HEK293T (cell line): ENCODE measurements at regions not wholly inside any gene's neighbourhood (a gene's known extent, or its start where the extent isn't known, plus 50 kb on each side); places are given as distances from the start of the nearest gene placed in this dataset.

Source experiments
- CTCF ChIA-PET: fragments of 350-600 bp; formaldehyde crosslinking; extraction: SDS; loops from one replicate; lab custom pipeline; 2021; ENCODE audit warnings: antibody characterized with exemption, inconsistent platforms; lab: Yijun Ruan, JAX
- POLR2A ChIA-PET: fragments of 350-600 bp; formaldehyde crosslinking; extraction: SDS; loops from one replicate; lab custom pipeline; 2020; ENCODE audit warnings: antibody characterized with exemption, inconsistent platforms; lab: Yijun Ruan, JAX
- DNase-seq: peaks from one replicate; pipeline ENCODE4 v3.0.0; 2012; ENCODE audit warnings: mixed read lengths; ENCODE audit errors: extremely low spot score
- ARNT ChIP-seq: fragments of 450-650 bp; IDR thresholded peaks from 2 replicates; pipeline ENCODE4 v1.6.1; 2017; ENCODE audit warnings: mild to moderate bottlenecking
- BHLHE40 ChIP-seq: fragments of 450-650 bp; IDR thresholded peaks from 2 replicates; pipeline ENCODE4 v1.6.1; 2016; ENCODE audit warnings: mild to moderate bottlenecking, moderate library complexity, borderline replicate concordance
- CTBP1 ChIP-seq: fragments of 450-650 bp; IDR thresholded peaks from 2 replicates; pipeline ENCODE4 v1.6.1; 2016; ENCODE audit warnings: borderline replicate concordance
- ELF4 ChIP-seq: fragments of 450-650 bp; IDR thresholded peaks from 2 replicates; pipeline ENCODE4 v1.6.1; 2017; ENCODE audit warnings: antibody characterized with exemption
- FOXA1 ChIP-seq: fragments of 450-650 bp; IDR thresholded peaks from 2 replicates; pipeline ENCODE4 v1.6.1; 2016; ENCODE audit warnings: mild to moderate bottlenecking
- FOXK2 ChIP-seq: fragments of 450-650 bp; IDR thresholded peaks from 2 replicates; pipeline ENCODE4 v1.6.1; 2016; ENCODE audit warnings: mild to moderate bottlenecking
- FOXM1 ChIP-seq: fragments of 450-650 bp; IDR thresholded peaks from 2 replicates; pipeline ENCODE4 v1.6.1; 2017; ENCODE audit warnings: mild to moderate bottlenecking, borderline replicate concordance
- HDGF ChIP-seq: fragments of 450-650 bp; IDR thresholded peaks from 2 replicates; pipeline ENCODE4 v1.6.1; 2017; ENCODE audit warnings: antibody characterized with exemption, borderline replicate concordance
- L3MBTL2 ChIP-seq: fragments of 450-650 bp; conservative IDR thresholded peaks from 2 replicates; pipeline ENCODE4 v1.6.1; 2016; ENCODE audit warnings: mild to moderate bottlenecking
- LEF1 ChIP-seq: fragments of 450-650 bp; IDR thresholded peaks from 2 replicates; pipeline ENCODE4 v1.6.1; 2017; ENCODE audit warnings: mild to moderate bottlenecking, borderline replicate concordance
- NFRKB ChIP-seq: fragments of 450-650 bp; IDR thresholded peaks from 2 replicates; pipeline ENCODE4 v1.6.1; 2016; ENCODE audit warnings: mild to moderate bottlenecking, moderate library complexity
- SP1 ChIP-seq: fragments of 450-650 bp; IDR thresholded peaks from 2 replicates; pipeline ENCODE4 v1.6.1; 2017
- SUZ12 ChIP-seq: fragments of 450-650 bp; IDR thresholded peaks from 2 replicates; pipeline ENCODE4 v1.6.1; 2016; ENCODE audit warnings: mild to moderate bottlenecking
- TARDBP ChIP-seq: fragments of 450-650 bp; IDR thresholded peaks from 2 replicates; pipeline ENCODE4 v1.6.1; 2016
- ZNF384 ChIP-seq: fragments of 450-650 bp; IDR thresholded peaks from 2 replicates; pipeline ENCODE4 v1.6.1; 2016
- TF ChIP-seq, protein P1 (sequence below): fragments of 450-650 bp; IDR thresholded peaks from 2 replicates; pipeline ENCODE4 v1.6.1; 2016

DNA sequence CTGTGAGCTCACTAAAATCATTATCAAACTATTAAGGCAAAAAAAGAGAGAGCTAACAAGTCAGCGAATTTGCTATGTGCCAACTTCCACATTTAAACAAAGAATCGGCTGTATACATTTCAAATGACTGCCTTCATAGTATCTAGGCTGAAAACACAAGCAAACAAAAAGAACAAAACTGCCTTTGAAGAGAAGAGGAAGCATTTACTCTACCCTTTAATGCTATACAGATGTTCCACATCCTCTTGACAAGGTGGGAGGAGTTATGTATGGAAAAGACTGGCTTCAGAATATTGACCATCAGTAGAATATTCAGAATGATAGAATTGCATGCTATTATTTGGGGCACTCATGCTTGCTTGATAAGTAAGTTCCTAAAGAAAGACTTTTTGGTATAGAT is 741.7 kb downstream of the PLCL1 start:
- no peak for DNase-seq

DNA sequence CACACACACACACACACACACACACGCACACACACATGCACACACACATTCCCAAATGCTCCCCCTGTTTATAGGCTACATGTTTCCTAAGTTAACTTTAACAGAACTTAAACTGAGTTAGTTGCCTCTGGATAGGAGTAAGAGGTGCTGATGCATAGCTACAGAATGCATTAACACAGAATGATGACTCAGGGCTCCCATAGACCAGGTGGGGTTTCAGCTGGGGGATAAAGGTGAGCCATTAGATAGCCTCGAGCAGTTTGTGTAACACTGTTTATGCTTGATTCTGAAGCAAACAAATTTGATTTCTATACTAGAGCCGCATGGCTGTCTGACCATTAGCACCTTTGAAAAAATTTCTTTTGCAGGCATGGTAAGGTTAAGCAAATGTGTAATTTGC is 741.0 kb downstream of the PLCL1 start:
- TF ChIP-seq FOXK2, result no peak
- no peak for TF ChIP-seq ARNT
- no peak for TF ChIP-seq ELF4
- no peak for TF ChIP-seq HDGF
- no peak for TF ChIP-seq SP1
- no peak for TF ChIP-seq FOXM1
- no peak for TF ChIP-seq SUZ12
- no peak for TF ChIP-seq TARDBP
- TF ChIP-seq ZNF384, result no peak
- TF ChIP-seq, protein P1, sequence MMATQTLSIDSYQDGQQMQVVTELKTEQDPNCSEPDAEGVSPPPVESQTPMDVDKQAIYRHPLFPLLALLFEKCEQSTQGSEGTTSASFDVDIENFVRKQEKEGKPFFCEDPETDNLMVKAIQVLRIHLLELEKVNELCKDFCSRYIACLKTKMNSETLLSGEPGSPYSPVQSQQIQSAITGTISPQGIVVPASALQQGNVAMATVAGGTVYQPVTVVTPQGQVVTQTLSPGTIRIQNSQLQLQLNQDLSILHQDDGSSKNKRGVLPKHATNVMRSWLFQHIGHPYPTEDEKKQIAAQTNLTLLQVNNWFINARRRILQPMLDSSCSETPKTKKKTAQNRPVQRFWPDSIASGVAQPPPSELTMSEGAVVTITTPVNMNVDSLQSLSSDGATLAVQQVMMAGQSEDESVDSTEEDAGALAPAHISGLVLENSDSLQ, result no peak
- TF ChIP-seq L3MBTL2, result no peak
- TF ChIP-seq NFRKB, result no peak
- TF ChIP-seq LEF1, result no peak
- no peak for TF ChIP-seq BHLHE40
- TF ChIP-seq CTBP1, result no peak
- TF ChIP-seq FOXA1, result no peak
- DNase-seq, result no peak
- POLR2A ChIA-PET, result no interaction called here
- CTCF ChIA-PET, result no interaction called here

More for the DNA sequence above, 741.7 kb downstream of the PLCL1 start:
- CTCF ChIA-PET, result no interaction called here
- POLR2A ChIA-PET, result no interaction called here
- TF ChIP-seq ARNT (no peak), NFRKB (no peak), BHLHE40 (no peak), CTBP1 (no peak), TARDBP (no peak), ZNF384 (no peak), FOXM1 (no peak), L3MBTL2 (no peak), FOXA1 (no peak), LEF1 (no peak), FOXK2 (no peak), ELF4 (no peak), HDGF (no peak)

DNA sequence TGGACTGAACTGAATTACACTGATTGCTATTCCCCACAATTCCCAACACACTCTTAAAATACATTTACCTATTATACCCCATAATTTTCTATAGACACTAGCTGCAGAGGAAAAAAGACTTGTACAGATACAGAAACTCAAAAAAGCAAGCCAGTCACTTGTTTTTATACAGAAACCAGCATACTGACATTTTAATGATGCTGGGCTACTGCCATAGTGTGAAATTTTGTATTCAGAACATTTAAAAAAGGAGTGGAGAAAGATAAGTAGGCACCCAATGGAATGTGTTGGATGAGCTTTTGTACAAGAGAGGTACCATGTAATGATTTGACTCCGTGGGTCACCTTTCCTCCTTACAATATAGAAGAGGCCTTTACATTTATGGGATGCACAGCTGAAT is 740.1 kb downstream of the PLCL1 start:
- TF ChIP-seq LEF1, result no peak
- TF ChIP-seq CTBP1, result no peak
- TF ChIP-seq, protein P1, result no peak
- TF ChIP-seq FOXM1, result no peak
- no peak for TF ChIP-seq BHLHE40
- CTCF ChIA-PET, result no interaction called here
- POLR2A ChIA-PET, result no interaction called here

DNA sequence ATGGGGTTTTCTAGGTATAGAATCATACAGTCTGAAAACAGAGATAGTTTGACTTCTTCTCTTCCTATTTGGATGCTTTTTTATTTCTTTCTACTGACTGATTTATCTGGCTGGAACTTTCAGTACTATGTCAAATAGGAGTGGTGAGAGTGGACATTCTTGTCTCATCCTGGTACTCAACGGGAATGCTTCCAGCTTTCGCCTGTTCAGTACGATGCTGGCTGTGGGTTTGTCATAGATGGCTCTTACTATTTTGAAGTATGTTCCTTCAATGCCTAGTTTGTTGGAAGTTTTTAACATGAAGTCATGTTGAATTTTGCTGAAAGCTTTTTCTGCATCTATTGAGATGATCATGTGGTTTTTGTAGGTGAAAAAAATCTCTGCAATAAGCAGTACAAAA is 730.4 kb downstream of the PLCL1 start:
- DNase-seq, result no peak
- TF ChIP-seq LEF1, result no peak
- TF ChIP-seq, protein P1, result no peak
- TF ChIP-seq FOXK2, result no peak
- TF ChIP-seq HDGF, result no peak
- TF ChIP-seq SP1, result no peak
- TF ChIP-seq CTBP1, result no peak
- TF ChIP-seq SUZ12, result no peak
- no peak for TF ChIP-seq NFRKB
- TF ChIP-seq ELF4, result no peak
- no peak for TF ChIP-seq FOXM1
- no peak for TF ChIP-seq ARNT
- TF ChIP-seq L3MBTL2, result no peak
- TF ChIP-seq BHLHE40, result no peak
- POLR2A ChIA-PET, result no interaction called here
- CTCF ChIA-PET, result no interaction called here

More for the DNA sequence above, 740.1 kb downstream of the PLCL1 start:
- DNase-seq, result no peak

DNA sequence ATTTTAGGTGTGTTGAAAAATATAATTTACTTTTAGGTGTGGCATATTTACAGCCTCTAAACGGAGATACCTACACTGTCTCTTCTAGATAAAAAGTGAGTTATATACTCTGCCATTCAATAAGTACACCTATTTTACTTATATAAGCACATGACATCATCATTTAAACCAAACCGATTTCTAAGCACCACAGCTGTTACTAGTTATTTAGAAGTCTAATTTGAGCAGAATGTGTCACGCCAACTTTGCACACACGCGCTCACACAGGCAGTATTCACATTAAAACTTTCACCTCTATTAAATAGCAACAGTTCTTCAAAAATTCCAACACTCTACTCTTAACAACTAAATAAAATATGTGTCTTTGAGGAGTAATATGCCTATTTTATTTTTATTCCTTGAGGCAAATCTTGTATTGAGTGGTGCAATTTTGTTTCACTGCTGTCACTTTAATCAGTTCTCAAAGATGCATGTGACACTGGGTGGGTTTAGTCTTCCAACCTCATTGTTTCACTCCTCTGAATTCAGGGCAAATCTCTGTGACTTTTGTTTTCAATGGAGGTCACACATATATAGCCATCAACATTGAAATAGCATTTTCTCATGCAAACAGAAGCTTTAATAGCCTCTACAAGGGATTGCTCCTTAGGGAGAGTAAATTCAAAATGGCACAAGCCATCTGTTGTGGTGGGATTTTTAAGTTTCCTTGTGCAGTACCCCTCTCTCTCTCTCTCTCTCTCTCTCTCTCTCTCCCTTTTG is 721.0 kb downstream of the PLCL1 start:
- TF ChIP-seq TARDBP (no peak), L3MBTL2 (no peak), LEF1 (no peak), FOXM1 (no peak)
- DNase-seq, result no peak
- ChIA-PET POLR2A (no interaction called here), CTCF (no interaction called here)

DNA sequence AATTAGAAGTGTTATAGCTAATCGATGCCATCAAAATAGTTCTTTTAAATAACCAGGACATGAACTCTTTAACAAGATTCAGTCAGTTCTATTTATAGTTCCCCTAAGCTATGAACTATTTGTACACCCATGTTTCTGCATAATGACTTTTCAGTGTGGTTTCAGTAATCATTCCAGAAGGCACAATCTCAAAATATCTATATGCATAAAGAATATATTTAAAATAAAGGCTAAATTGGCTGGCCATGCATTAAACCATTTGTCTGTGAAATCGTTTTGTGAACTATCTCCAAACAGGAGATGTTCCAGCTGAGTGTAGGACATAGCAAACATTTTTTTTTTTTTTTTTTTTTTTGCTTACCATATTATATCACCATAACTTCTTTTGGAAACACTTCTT is 719.3 kb downstream of the PLCL1 start:
- TF ChIP-seq, protein P1, result no peak
- TF ChIP-seq ARNT, result no peak
- no peak for TF ChIP-seq LEF1
- TF ChIP-seq NFRKB, result no peak
- TF ChIP-seq ZNF384, result no peak
- no peak for TF ChIP-seq FOXM1
- TF ChIP-seq SUZ12, result no peak
- no peak for TF ChIP-seq TARDBP
- no peak for TF ChIP-seq SP1
- no peak for DNase-seq
- ChIA-PET CTCF (no interaction called here), POLR2A (no interaction called here)
